MV-4-11 (cell line): ENCODE measurements at regions not wholly inside any gene's neighbourhood (a gene's known extent, or its start where the extent isn't known, plus 50 kb on each side); places are given as distances from the start of the nearest gene placed in this dataset.
"Not testable (repeated sequence)": the region's sequence is repeated elsewhere in the genome, so short reads cannot be mapped to it uniquely, and the experiment has no call there.

Source experiments
- DNase-seq: peaks from one replicate; lab custom pipeline; 2025; lab: John Stamatoyannopoulos, UW

GRCh38 chr4:23085249-23085568, 392.5 kb downstream of the GBA3 start:
- no peak for DNase-seq

GRCh38 chr4:23084559-23085248, 392.0 kb downstream of the GBA3 start:
- DNase-seq, result peak; percentile 83

- no peak for DNase-seq
Measured at GRCh38 chr4:23083391-23083790, 390.7 kb downstream of the GBA3 start.

GRCh38 chr4:23080171-23080570, 387.4 kb downstream of the GBA3 start:
- not testable (repeated sequence) for DNase-seq

- DNase-seq, result no peak
Measured at GRCh38 chr4:23070848-23071570, 378.3 kb downstream of the GBA3 start.

- DNase-seq, result no peak
Measured at GRCh38 chr4:23068756-23069155, 376.0 kb downstream of the GBA3 start.

GRCh38 chr4:23068287-23068686, 375.6 kb downstream of the GBA3 start:
- DNase-seq, result no peak

GRCh38 chr4:23062188-23062587, 369.5 kb downstream of the GBA3 start:
- DNase-seq, result no peak

GRCh38 chr4:23061431-23061830, 368.7 kb downstream of the GBA3 start:
- DNase-seq, result no peak

GRCh38 chr4:23060776-23061175, 368.0 kb downstream of the GBA3 start:
- no peak for DNase-seq

- no peak for DNase-seq
Measured at GRCh38 chr4:23058165-23058776, 365.5 kb downstream of the GBA3 start.

- no peak for DNase-seq
Measured at GRCh38 chr4:23041501-23041900, 348.8 kb downstream of the GBA3 start.

GRCh38 chr4:23040539-23040938, 347.8 kb downstream of the GBA3 start:
- no peak for DNase-seq

- DNase-seq, result no peak
Measured at GRCh38 chr4:23039818-23040217, 347.1 kb downstream of the GBA3 start.

GRCh38 chr4:23038626-23039491, 346.1 kb downstream of the GBA3 start:
- no peak for DNase-seq

GRCh38 chr4:23036921-23037495, 344.3 kb downstream of the GBA3 start:
- DNase-seq, result no peak

GRCh38 chr4:23036503-23036902, 343.8 kb downstream of the GBA3 start:
- no peak for DNase-seq

- no peak for DNase-seq
Measured at GRCh38 chr4:23035521-23036056, 342.9 kb downstream of the GBA3 start.

- DNase-seq, result no peak
Measured at GRCh38 chr4:23034731-23035130, 342.0 kb downstream of the GBA3 start.

GRCh38 chr4:23033796-23034195, 341.1 kb downstream of the GBA3 start:
- DNase-seq, result no peak

GRCh38 chr4:23028875-23029274, 336.1 kb downstream of the GBA3 start:
- DNase-seq, result no peak

- no peak for DNase-seq
Measured at GRCh38 chr4:23023666-23024065, 330.9 kb downstream of the GBA3 start.
